ENCODE measurements at regions not wholly inside any gene's neighbourhood (a gene's known extent, or its start where the extent isn't known, plus 50 kb on each side); places are given as distances from the start of the nearest gene placed in this dataset.

- no peak for TF ChIP-seq CTCF (conservative IDR thresholded peaks at IDR 0.05; ENCODE audit: low read depth, low read length)
- no peak for TF ChIP-seq EZH2 (IDR thresholded peaks at IDR 0.05; ENCODE audit: low read length, unreplicated experiment)
- no peak for TF ChIP-seq EZH2phosphoT487 (IDR thresholded peaks at IDR 0.05; ENCODE audit: borderline replicate concordance, low read length)
Observed at GRCh38 chr3:150296123-150296735, 111.9 kb upstream of the TSC22D2 start.
